ENCODE measurements at regions not wholly inside any gene's neighbourhood (a gene's known extent, or its start where the extent isn't known, plus 50 kb on each side); places are given as distances from the start of the nearest gene placed in this dataset.

GRCh38 chr2:128474036-128474955 is 155.6 kb upstream of the HS6ST1 start:
- Mint-ChIP-seq H3K9me3 (ENCODE audit: low read depth) (peaks cover 12% of the 10 kb centered on the region), H3K36me3 (peaks cover 6% of the 10 kb centered on the region), H3K27me3 (peaks cover 11% of the 10 kb centered on the region), H3K27ac (peak overlapping the region; percentile 10), H3K4me3 (no peak overlapping the region), H3K4me1 (peaks cover 18% of the 10 kb centered on the region)
- DNase-seq (no peak), ATAC-seq (no peak)
- CTCF ChIA-PET, result no interaction called here

DNA sequence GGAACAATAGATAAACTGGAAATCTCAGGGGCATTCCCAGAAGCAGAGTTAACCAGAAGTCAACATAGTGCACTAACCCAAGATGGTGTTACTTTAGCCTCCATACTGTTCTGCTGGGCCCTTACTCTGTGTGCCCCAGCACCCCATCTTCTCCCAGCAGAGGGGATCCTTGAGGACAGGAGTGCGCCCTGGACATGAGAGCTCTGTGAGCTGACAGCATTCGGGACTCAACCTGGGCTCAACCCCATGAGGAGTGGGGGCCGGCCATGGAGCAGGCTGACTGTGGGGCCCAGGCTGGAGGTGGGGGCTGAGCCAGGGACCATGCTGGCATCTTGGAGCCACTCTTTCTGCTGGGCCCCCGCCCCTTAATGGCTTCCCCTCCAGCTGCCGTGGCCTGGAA is 156.3 kb upstream of the HS6ST1 start:
- peaks cover 11% of the 10 kb centered on the region for H3K27me3 Mint-ChIP-seq
- DNase-seq (no peak), ATAC-seq (no peak)
- H3K4me1 Mint-ChIP-seq, result peaks cover 18% of the 10 kb centered on the region
- peaks cover 6% of the 10 kb centered on the region for H3K36me3 Mint-ChIP-seq
- CTCF ChIA-PET, result no interaction called here
- peaks cover 11% of the 10 kb centered on the region for H3K9me3 Mint-ChIP-seq (ENCODE audit: low read depth)
- H3K27ac Mint-ChIP-seq, result peak overlapping the region; percentile 10
- no peak overlapping the region for H3K4me3 Mint-ChIP-seq

DNA sequence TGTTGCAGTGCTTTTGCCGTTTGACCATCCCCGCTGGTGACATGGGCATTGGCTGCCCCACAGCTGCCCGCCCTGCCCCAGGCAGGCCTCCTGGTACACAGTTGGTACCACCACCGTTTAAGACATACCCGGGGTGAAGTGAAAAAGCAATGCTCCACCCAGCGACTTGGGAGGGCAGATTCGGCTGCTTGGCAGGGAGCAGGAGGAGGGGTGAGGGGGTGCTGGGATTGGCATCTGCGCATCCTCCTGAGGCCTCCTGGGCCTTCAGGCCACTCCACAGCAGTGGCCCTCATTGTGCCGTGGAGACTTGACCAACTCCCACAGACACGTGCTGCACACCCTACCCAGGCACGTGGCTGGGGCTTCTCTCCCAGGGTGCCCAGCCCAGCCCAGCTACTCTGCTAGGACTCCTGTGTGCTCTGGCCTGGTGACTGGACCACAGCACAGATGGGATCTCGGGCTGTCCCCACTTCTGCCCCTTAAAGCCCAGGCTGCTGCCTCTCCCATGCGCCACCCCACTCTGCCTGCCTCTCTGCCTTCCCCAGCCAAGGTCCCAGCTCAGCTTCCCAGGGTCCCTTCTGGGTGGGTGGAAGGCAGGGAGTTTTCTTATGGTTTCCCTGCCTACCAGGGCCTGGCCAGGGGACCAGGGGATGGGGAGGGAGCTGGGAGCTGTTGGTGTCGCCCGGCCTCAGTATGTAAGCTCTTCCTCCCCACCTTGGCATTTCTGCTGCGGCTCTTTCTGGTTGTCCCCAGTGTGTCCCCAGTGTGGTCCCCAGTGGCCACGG is 157.0 kb upstream of the HS6ST1 start:
- DNase-seq (peak; percentile 14), ATAC-seq (no peak)
- CTCF ChIA-PET, result no interaction called here
- Mint-ChIP-seq H3K27me3 (peaks cover 11% of the 10 kb centered on the region), H3K9me3 (ENCODE audit: low read depth) (peaks cover 4% of the 10 kb centered on the region), H3K36me3 (peaks cover 5% of the 10 kb centered on the region), H3K27ac (no peak overlapping the region), H3K4me3 (no peak overlapping the region), H3K4me1 (peaks cover 18% of the 10 kb centered on the region)

- no peaks in the 10 kb centered on the region for H3K9me3 Mint-ChIP-seq (ENCODE audit: low read depth)
- ATAC-seq, result no peak
- CTCF ChIA-PET, result no interaction called here
- H3K36me3 Mint-ChIP-seq, result peaks cover 2% of the 10 kb centered on the region
- peak; percentile 21 for DNase-seq
- peaks cover 15% of the 10 kb centered on the region for H3K27me3 Mint-ChIP-seq
- H3K27ac Mint-ChIP-seq, result no peak overlapping the region
- H3K4me3 Mint-ChIP-seq, result no peak overlapping the region
- peaks cover 18% of the 10 kb centered on the region for H3K4me1 Mint-ChIP-seq
Measured at GRCh38 chr2:128477026-128477820, 158.6 kb upstream of the HS6ST1 start.

- ATAC-seq (no peak), DNase-seq (peak; percentile 8)
- H3K4me1 Mint-ChIP-seq, result peaks cover 13% of the 10 kb centered on the region
- H3K4me3 Mint-ChIP-seq, result no peak overlapping the region
- H3K36me3 Mint-ChIP-seq, result peaks cover 2% of the 10 kb centered on the region
- no peaks in the 10 kb centered on the region for H3K9me3 Mint-ChIP-seq (ENCODE audit: low read depth)
- H3K27ac Mint-ChIP-seq, result no peak overlapping the region
- H3K27me3 Mint-ChIP-seq, result peaks cover 15% of the 10 kb centered on the region
- CTCF ChIA-PET, result no interaction called here
Measured at GRCh38 chr2:128477891-128478290, 159.2 kb upstream of the HS6ST1 start.

- H3K4me3 Mint-ChIP-seq, result no peak overlapping the region
- H3K36me3 Mint-ChIP-seq, result no peaks in the 10 kb centered on the region
- CTCF ChIA-PET, result no interaction called here
- H3K4me1 Mint-ChIP-seq, result no peaks in the 10 kb centered on the region
- ATAC-seq (no peak), DNase-seq (no peak)
- no peaks in the 10 kb centered on the region for H3K9me3 Mint-ChIP-seq (ENCODE audit: low read depth)
- H3K27ac Mint-ChIP-seq, result no peak overlapping the region
- H3K27me3 Mint-ChIP-seq, result peaks cover 13% of the 10 kb centered on the region
Measured at GRCh38 chr2:128485761-128486639, 167.3 kb upstream of the HS6ST1 start.

DNA sequence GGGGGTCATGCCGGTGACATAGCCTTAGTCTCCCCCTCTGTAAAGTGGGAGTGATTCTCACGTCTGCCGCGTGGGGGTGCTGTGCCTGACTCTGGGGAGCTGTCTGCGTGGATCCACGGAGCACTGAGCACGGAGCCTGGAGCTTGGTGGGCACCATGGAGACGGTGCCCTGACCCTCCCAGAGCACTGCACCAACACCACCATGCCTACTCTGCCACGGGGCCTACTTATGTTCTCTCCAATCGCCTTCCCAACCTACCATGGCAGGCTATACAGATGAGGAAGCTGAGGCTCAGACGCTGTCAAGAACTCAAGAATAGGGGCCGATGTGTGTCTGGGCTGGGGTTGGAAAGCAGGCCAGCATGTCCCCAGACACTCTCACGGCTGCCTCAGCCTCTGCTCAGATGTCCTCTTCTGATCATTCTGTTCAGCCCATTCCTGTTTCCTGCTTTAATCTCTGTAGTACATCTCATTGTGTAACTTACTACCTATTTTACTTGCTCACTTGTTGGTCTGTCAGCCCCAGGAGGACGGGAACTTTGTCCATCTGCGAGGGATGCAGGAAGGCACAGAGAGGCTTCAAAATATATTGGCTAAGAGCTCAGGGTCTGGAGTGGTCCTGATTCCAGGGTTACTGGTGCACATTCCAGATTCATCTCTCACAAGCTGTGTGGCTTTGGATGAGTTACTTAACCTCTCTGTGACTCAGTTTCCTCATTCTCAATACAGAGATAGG is 168.1 kb upstream of the HS6ST1 start:
- Mint-ChIP-seq H3K4me1 (no peaks in the 10 kb centered on the region), H3K36me3 (no peaks in the 10 kb centered on the region), H3K4me3 (no peak overlapping the region), H3K27ac (no peak overlapping the region), H3K27me3 (peaks cover 11% of the 10 kb centered on the region), H3K9me3 (ENCODE audit: low read depth) (no peaks in the 10 kb centered on the region)
- no peak for DNase-seq
- no peak for ATAC-seq
- CTCF ChIA-PET, result no interaction called here

GRCh38 chr2:128487650-128488387 is 169.2 kb upstream of the HS6ST1 start:
- H3K36me3 Mint-ChIP-seq, result no peaks in the 10 kb centered on the region
- no peak overlapping the region for H3K27ac Mint-ChIP-seq
- H3K9me3 Mint-ChIP-seq (ENCODE audit: low read depth), result no peaks in the 10 kb centered on the region
- no peaks in the 10 kb centered on the region for H3K4me1 Mint-ChIP-seq
- ATAC-seq (no peak), DNase-seq (no peak)
- H3K4me3 Mint-ChIP-seq, result no peak overlapping the region
- H3K27me3 Mint-ChIP-seq, result peaks cover 10% of the 10 kb centered on the region
- CTCF ChIA-PET, result no interaction called here

DNA sequence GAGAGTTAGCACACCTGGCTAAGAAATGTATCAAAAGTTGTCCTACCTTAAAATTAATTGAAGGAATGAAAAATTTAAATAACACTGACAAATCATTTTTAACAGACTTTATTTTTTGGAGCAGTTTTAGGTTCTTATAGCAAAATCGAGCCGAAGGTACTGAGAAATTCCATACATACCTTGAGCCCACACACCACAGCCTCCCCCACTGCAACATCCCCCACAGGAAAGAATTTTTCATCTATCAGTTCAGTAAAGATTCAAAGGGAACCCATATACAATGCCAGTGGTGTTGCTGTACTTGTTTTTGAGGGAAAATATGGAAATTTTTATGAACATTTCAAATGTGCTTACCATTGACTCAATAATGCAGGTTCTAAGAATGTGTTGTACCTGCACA is 169.8 kb upstream of the HS6ST1 start:
- no peak overlapping the region for H3K27ac Mint-ChIP-seq
- H3K27me3 Mint-ChIP-seq, result peaks cover 10% of the 10 kb centered on the region

GRCh38 chr2:128489526-128490273 is 171.0 kb upstream of the HS6ST1 start:
- Mint-ChIP-seq H3K4me1 (no peaks in the 10 kb centered on the region), H3K36me3 (no peaks in the 10 kb centered on the region), H3K27me3 (peaks cover 10% of the 10 kb centered on the region), H3K9me3 (ENCODE audit: low read depth) (no peaks in the 10 kb centered on the region), H3K27ac (no peak overlapping the region), H3K4me3 (no peak overlapping the region)
- ATAC-seq, result no peak
- CTCF ChIA-PET, result no interaction called here
- DNase-seq, result no peak

More for the DNA sequence above, 169.8 kb upstream of the HS6ST1 start:
- ATAC-seq (no peak), DNase-seq (no peak)
- CTCF ChIA-PET, result no interaction called here
- Mint-ChIP-seq H3K36me3 (no peaks in the 10 kb centered on the region), H3K9me3 (ENCODE audit: low read depth) (no peaks in the 10 kb centered on the region), H3K4me3 (no peak overlapping the region), H3K4me1 (no peaks in the 10 kb centered on the region)

DNA sequence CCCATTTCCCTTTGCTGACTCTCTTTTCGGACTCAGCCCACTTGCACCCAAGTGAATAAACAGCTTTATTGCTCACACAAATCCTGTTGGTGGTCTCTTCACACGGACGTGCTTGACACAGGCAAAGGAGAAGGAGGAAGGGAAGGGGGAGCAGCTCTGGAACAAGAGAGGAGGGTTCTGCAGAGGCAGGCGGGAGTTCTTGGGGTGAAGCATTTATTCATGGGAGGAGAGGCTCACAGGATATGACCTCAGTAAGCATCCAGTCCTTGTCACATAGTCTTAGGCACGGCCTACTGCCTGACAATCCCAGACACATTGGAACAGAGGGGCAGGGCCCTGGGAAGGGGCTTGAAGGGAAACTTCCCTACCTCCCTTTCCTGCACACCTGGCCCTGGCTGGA is 171.7 kb upstream of the HS6ST1 start:
- Mint-ChIP-seq H3K9me3 (ENCODE audit: low read depth) (no peaks in the 10 kb centered on the region), H3K36me3 (no peaks in the 10 kb centered on the region), H3K4me1 (no peaks in the 10 kb centered on the region), H3K27ac (no peak overlapping the region), H3K27me3 (peaks cover 10% of the 10 kb centered on the region), H3K4me3 (no peak overlapping the region)
- DNase-seq (no peak), ATAC-seq (no peak)
- CTCF ChIA-PET, result no interaction called here

All from activated CD8-positive, alpha-beta memory T cell treated with anti-CD3 and anti-CD28 coated beads, Interleukin-2, amount 10 ng/mL, durations not matched to agents 7 days and 5 days (primary cell).